ENCODE measurements at regions not wholly inside any gene's neighbourhood (a gene's known extent, or its start where the extent isn't known, plus 50 kb on each side); places are given as distances from the start of the nearest gene placed in this dataset.

GRCh38 chr3:106575029-106575428 lies 706.2 kb upstream of the CBLB start:
- TF ChIP-seq CSDC2 (CRISPR knock-in tag; IDR thresholded peaks at IDR 0.05), result no peak
- no peak for TF ChIP-seq ZC3H10 (CRISPR knock-in tag; IDR thresholded peaks at IDR 0.05)
- TF ChIP-seq TOX (CRISPR knock-in tag; IDR thresholded peaks at IDR 0.05; ENCODE audit: borderline replicate concordance), result no peak
- TF ChIP-seq ARNTL (CRISPR knock-in tag; IDR thresholded peaks at IDR 0.05; ENCODE audit: borderline replicate concordance, low read depth), result no peak
- TF ChIP-seq ZNF70 (CRISPR knock-in tag; IDR thresholded peaks at IDR 0.05), result no peak
- TF ChIP-seq TCF4 (CRISPR knock-in tag; IDR thresholded peaks at IDR 0.05; ENCODE audit: borderline replicate concordance), result no peak
- no peak for TF ChIP-seq ESRRG (CRISPR knock-in tag; IDR thresholded peaks at IDR 0.05)
- TF ChIP-seq, protein P1, sequence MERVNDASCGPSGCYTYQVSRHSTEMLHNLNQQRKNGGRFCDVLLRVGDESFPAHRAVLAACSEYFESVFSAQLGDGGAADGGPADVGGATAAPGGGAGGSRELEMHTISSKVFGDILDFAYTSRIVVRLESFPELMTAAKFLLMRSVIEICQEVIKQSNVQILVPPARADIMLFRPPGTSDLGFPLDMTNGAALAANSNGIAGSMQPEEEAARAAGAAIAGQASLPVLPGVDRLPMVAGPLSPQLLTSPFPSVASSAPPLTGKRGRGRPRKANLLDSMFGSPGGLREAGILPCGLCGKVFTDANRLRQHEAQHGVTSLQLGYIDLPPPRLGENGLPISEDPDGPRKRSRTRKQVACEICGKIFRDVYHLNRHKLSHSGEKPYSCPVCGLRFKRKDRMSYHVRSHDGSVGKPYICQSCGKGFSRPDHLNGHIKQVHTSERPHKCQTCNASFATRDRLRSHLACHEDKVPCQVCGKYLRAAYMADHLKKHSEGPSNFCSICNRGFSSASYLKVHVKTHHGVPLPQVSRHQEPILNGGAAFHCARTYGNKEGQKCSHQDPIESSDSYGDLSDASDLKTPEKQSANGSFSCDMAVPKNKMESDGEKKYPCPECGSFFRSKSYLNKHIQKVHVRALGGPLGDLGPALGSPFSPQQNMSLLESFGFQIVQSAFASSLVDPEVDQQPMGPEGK (CRISPR knock-in tag; IDR thresholded peaks at IDR 0.05; ENCODE audit: borderline replicate concordance), result no peak
- no peak for TF ChIP-seq PPARA (CRISPR knock-in tag; IDR thresholded peaks at IDR 0.05; ENCODE audit: borderline replicate concordance)
- no peak for TF ChIP-seq ISL1 (CRISPR knock-in tag; IDR thresholded peaks at IDR 0.05)
- TF ChIP-seq CREB5 (CRISPR knock-in tag; IDR thresholded peaks at IDR 0.05; ENCODE audit: low read depth), result no peak
- no peak for TF ChIP-seq ZFP3 (CRISPR knock-in tag; IDR thresholded peaks at IDR 0.05)

All from SK-N-SH treated with all-trans-retinoic acid at 6 μM for 48 hours (cell line).